ENCODE measurements at regions not wholly inside any gene's neighbourhood (a gene's known extent, or its start where the extent isn't known, plus 50 kb on each side); places are given as distances from the start of the nearest gene placed in this dataset.

DNA sequence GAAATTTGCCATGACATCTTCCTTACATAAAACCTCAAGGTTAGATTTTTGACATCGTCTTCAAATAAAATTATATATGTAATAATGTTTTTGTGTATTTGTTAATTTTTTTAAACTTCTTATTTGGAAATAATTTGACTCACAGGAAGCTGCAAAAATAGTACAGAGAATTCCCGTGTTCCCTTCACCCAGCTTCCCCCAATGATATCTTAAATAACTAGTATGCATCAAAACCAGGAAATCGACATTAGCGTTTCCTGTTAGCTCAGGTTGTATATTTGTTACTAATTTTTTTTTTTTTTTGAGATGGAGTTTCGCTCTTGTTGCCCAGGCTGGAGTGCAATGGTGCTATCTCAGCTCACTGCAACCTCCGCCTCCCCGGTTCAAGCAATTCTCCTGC lies 86.3 kb upstream of the SPRY4 start:
- Histone ChIP-seq H3K27me3 (ENCODE audit: control insufficient read depth in 2 of 2, insufficient read depth in 2 of 2, low read length in 2 of 2) (no peaks in the 10 kb centered on the region), H3K36me3 (ENCODE audit: control insufficient read depth in 2 of 2, extremely low read depth in 1 of 2, insufficient read depth in 2 of 2, low read length in 2 of 2) (no peaks in the 10 kb centered on the region), H3K79me2 (ENCODE audit: control insufficient read depth, insufficient read depth, low read length) (no peaks in the 10 kb centered on the region), H3K4me3 (replicated peaks in 1 of 3; ENCODE audit: insufficient read depth in 1 of 3, low read depth in 1 of 3, low read length in 3 of 3) (no peak overlapping the region), H3K4me2 (ENCODE audit: insufficient read depth, low read length) (no peak overlapping the region), H3K9me1 (replicated peaks; ENCODE audit: control insufficient read depth, extremely low read depth, insufficient read depth, low read length) (no peaks in the 10 kb centered on the region), H3K9ac (replicated peaks; ENCODE audit: extremely low read depth, insufficient read depth, low read length) (no peak overlapping the region), H3K4me1 (ENCODE audit: control insufficient read depth, extremely low read depth, insufficient read depth, low read length) (no peaks in the 10 kb centered on the region), H2AFZ (ENCODE audit: low read depth, low read length) (no peak overlapping the region), H3K27ac (ENCODE audit: insufficient read depth, low read depth, low read length) (no peak overlapping the region), H3K9me3 (replicated peaks; ENCODE audit: control insufficient read depth, insufficient read depth, low read length) (no peaks in the 10 kb centered on the region), H4K20me1 (replicated peaks; ENCODE audit: control insufficient read depth, extremely low read depth, insufficient read depth, low read length) (no peaks in the 10 kb centered on the region)
- intact Hi-C loops (cut with micrococcal nuclease) = no loop called here
- FAIRE-seq (no peak), DNase-seq (ENCODE audit: low read depth, low spot score) (no peak)
- dilution Hi-C loops (cut with MboI; ENCODE audit: extremely low pct_ligation_motif_present, low sequenced_read_pairs) = no loop called here
- POLR2A ChIA-PET = no interaction called here
- no TSS peak for BruUV-seq (replicated peaks)
- CTCF ChIA-PET = no interaction called here
- TF ChIP-seq POLR2AphosphoS5 (IDR thresholded peaks at IDR 0.05; ENCODE audit: insufficient read depth, low read depth, low read length) (no peak), JUN (IDR thresholded peaks at IDR 0.05; ENCODE audit: borderline replicate concordance, insufficient read depth, insufficient read length, low read depth) (no peak), POLR2A (IDR thresholded peaks at IDR 0.05; ENCODE audit: low read depth, low read length) (no peak)
- TF ChIP-seq, protein P1, sequence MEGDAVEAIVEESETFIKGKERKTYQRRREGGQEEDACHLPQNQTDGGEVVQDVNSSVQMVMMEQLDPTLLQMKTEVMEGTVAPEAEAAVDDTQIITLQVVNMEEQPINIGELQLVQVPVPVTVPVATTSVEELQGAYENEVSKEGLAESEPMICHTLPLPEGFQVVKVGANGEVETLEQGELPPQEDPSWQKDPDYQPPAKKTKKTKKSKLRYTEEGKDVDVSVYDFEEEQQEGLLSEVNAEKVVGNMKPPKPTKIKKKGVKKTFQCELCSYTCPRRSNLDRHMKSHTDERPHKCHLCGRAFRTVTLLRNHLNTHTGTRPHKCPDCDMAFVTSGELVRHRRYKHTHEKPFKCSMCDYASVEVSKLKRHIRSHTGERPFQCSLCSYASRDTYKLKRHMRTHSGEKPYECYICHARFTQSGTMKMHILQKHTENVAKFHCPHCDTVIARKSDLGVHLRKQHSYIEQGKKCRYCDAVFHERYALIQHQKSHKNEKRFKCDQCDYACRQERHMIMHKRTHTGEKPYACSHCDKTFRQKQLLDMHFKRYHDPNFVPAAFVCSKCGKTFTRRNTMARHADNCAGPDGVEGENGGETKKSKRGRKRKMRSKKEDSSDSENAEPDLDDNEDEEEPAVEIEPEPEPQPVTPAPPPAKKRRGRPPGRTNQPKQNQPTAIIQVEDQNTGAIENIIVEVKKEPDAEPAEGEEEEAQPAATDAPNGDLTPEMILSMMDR (IDR thresholded peaks at IDR 0.05; ENCODE audit: extremely low read depth in 1 of 2, insufficient read depth in 1 of 2, low read depth in 1 of 2, low read length in 2 of 2) = no peak

DNA sequence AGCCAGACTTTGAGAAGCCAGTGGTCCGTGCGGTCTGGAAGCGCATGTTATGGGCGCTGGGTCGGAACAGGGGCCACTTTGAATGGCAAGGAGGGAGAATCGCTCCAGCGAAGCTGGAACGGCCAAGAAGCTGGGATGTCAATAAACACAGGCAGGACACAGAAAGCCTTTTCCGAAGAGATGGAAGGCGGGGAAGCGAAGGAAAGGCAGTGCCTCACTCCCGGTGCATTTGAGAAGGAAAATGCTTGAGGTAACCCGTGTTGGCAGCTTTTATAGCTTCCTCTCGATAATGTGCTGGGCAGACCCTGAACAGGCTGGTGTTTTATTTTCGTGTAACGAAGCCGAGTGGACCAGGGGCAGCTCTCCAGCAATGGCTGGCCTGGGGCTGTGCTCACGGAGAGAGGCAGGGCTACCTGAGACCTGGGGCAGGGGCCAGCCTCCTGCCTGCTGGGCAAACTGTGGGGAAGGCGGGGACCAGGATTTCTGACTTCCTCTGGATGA lies 84.2 kb upstream of the SPRY4 start:
- intact Hi-C loops (cut with micrococcal nuclease) = no loop called here
- Histone ChIP-seq H3K79me2 (ENCODE audit: control insufficient read depth, insufficient read depth, low read length) (no peaks in the 10 kb centered on the region), H3K4me2 (ENCODE audit: insufficient read depth, low read length) (no peak overlapping the region), H3K9me1 (replicated peaks; ENCODE audit: control insufficient read depth, extremely low read depth, insufficient read depth, low read length) (no peaks in the 10 kb centered on the region), H3K9ac (replicated peaks; ENCODE audit: extremely low read depth, insufficient read depth, low read length) (no peak overlapping the region), H3K27me3 (ENCODE audit: control insufficient read depth in 2 of 2, insufficient read depth in 2 of 2, low read length in 2 of 2) (no peaks in the 10 kb centered on the region), H2AFZ (ENCODE audit: low read depth, low read length) (no peak overlapping the region), H3K36me3 (ENCODE audit: control insufficient read depth in 2 of 2, extremely low read depth in 1 of 2, insufficient read depth in 2 of 2, low read length in 2 of 2) (no peaks in the 10 kb centered on the region), H3K9me3 (replicated peaks; ENCODE audit: control insufficient read depth, insufficient read depth, low read length) (no peaks in the 10 kb centered on the region), H3K27ac (ENCODE audit: insufficient read depth, low read depth, low read length) (no peak overlapping the region), H4K20me1 (replicated peaks; ENCODE audit: control insufficient read depth, extremely low read depth, insufficient read depth, low read length) (no peaks in the 10 kb centered on the region), H3K4me3 (replicated peaks in 1 of 3; ENCODE audit: insufficient read depth in 1 of 3, low read depth in 1 of 3, low read length in 3 of 3) (no peak overlapping the region), H3K4me1 (ENCODE audit: control insufficient read depth, extremely low read depth, insufficient read depth, low read length) (no peaks in the 10 kb centered on the region)
- ChIA-PET CTCF (interaction anchor here (0.8 to 1.6 kb wide), 6 partner anchors 10 to 140 kb away, joined by 3 to 5 read pairs (median 4); no protein-coding TSS in a partner anchor), POLR2A (no interaction called here)
- TF ChIP-seq POLR2AphosphoS5 (IDR thresholded peaks at IDR 0.05; ENCODE audit: insufficient read depth, low read depth, low read length) (no peak), GATA2 (IDR thresholded peaks at IDR 0.05; ENCODE audit: insufficient read depth, insufficient read length, low read depth, low read length) (no peak), EZH2 (IDR thresholded peaks at IDR 0.05; ENCODE audit: borderline replicate concordance, low read depth, low read length, severe bottlenecking) (no peak), FOS (IDR thresholded peaks at IDR 0.05; ENCODE audit: borderline replicate concordance, insufficient read depth, low read length) (no peak), JUN (IDR thresholded peaks at IDR 0.05; ENCODE audit: borderline replicate concordance, insufficient read depth, insufficient read length, low read depth) (no peak), MYC (IDR thresholded peaks at IDR 0.05; ENCODE audit: low read depth, low read length) (no peak), POLR2A (IDR thresholded peaks at IDR 0.05; ENCODE audit: low read depth, low read length) (no peak)
- TF ChIP-seq, protein P2, sequence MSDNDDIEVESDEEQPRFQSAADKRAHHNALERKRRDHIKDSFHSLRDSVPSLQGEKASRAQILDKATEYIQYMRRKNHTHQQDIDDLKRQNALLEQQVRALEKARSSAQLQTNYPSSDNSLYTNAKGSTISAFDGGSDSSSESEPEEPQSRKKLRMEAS (IDR thresholded peaks at IDR 0.05; ENCODE audit: insufficient read depth, insufficient read length) = no peak
- TF ChIP-seq, protein P1 (IDR thresholded peaks at IDR 0.05; ENCODE audit: extremely low read depth in 1 of 2, insufficient read depth in 1 of 2, low read depth in 1 of 2, low read length in 2 of 2) = no peak
- BruUV-seq (replicated peaks) = no TSS peak
- FAIRE-seq (no peak), DNase-seq (ENCODE audit: low read depth, low spot score) (no peak)
- dilution Hi-C loops (cut with MboI; ENCODE audit: extremely low pct_ligation_motif_present, low sequenced_read_pairs) = no loop called here
